PC-9 (cell line): ENCODE measurements at regions not wholly inside any gene's neighbourhood (a gene's known extent, or its start where the extent isn't known, plus 50 kb on each side); places are given as distances from the start of the nearest gene placed in this dataset.
"Not testable (repeated sequence)": the region's sequence is repeated elsewhere in the genome, so short reads cannot be mapped to it uniquely, and the experiment has no call there.

Experiments used
- BruUV-seq: library from RNA; stranded (reverse); fragments of 400-500 nt; replicated peaks from 2 replicates; lab custom pipeline; 2021; lab: Mats Ljungman, UMichigan
- CTCF ChIA-PET: fragments of 300-600 bp; sonication (Branson Sonifier 250); formaldehyde crosslinking; loops from one replicate; lab custom pipeline; 2022; ENCODE audit warnings: antibody characterized with exemption; lab: Charles Lee
- POLR2A ChIA-PET: fragments of 300-600 bp; sonication (Branson Sonifier 250); formaldehyde crosslinking; loops from one replicate; lab custom pipeline; 2022; ENCODE audit warnings: antibody characterized with exemption; ENCODE audit not compliant: unreplicated experiment; lab: Charles Lee
- DNase-seq, 2 experiments: peaks; one replicate each; pipeline versions ENCODE4 v3.0.0 to v3.0.0-alpha.2; 2015 to 2022; ENCODE audit warnings: mixed read lengths in 1 of 2
- H2AFZ ChIP-seq: fragments of 200-600 bp; sonication (generic); 2 replicates; pipeline ENCODE4 v1.8.1; 2017; ENCODE audit warnings: antibody characterized with exemption
- H3F3A ChIP-seq: fragments of 200-600 bp; sonication (generic); 2 replicates; pipeline ENCODE4 v1.8.1; 2017; ENCODE audit warnings: antibody characterized with exemption, mild to moderate bottlenecking, low read depth; ENCODE audit not compliant: insufficient read depth
- H3K27ac ChIP-seq: fragments of 200-600 bp; sonication (generic); 2 replicates; pipeline ENCODE4 v1.6.1; 2016; ENCODE audit warnings: mixed run types
- H3K27me3 ChIP-seq: fragments of 200-600 bp; sonication (generic); 2 replicates; pipeline ENCODE4 v1.6.1; 2016; ENCODE audit warnings: low read depth, mixed run types; ENCODE audit not compliant: insufficient read depth
- H3K36me3 ChIP-seq: fragments of 200-600 bp; sonication (generic); 2 replicates; pipeline ENCODE4 v1.6.1; 2016; ENCODE audit warnings: low read depth, mixed run types
- H3K4me1 ChIP-seq: fragments of 200-600 bp; sonication (generic); replicated peaks from 2 replicates; pipeline ENCODE4 v1.6.1; 2016; ENCODE audit warnings: mixed run types; ENCODE audit not compliant: insufficient read depth
- H3K4me2 ChIP-seq: fragments of 200-600 bp; sonication (generic); 2 replicates; pipeline ENCODE4 v1.6.1; 2017; ENCODE audit warnings: mixed run types
- H3K4me3 ChIP-seq: fragments of 200-600 bp; sonication (generic); 2 replicates; pipeline ENCODE4 v1.6.1; 2016; ENCODE audit warnings: mixed run types
- H3K79me2 ChIP-seq: fragments of 200-600 bp; sonication (generic); 2 replicates; pipeline ENCODE4 v1.6.1; 2017; ENCODE audit warnings: low read depth, mixed run types
- H3K9me2 ChIP-seq: fragments of 200-600 bp; sonication (generic); 2 replicates; pipeline ENCODE4 v1.8.1; 2017; ENCODE audit warnings: mild to moderate bottlenecking; ENCODE audit not compliant: insufficient read depth
- H3K9me3 ChIP-seq: fragments of 200-600 bp; sonication (generic); 2 replicates; pipeline ENCODE4 v1.8.1; 2016; ENCODE audit warnings: low read depth; ENCODE audit not compliant: insufficient read depth
- H4K20me1 ChIP-seq: fragments of 200-600 bp; sonication (generic); 2 replicates; pipeline ENCODE4 v1.8.1; 2017; ENCODE audit not compliant: insufficient read depth
- EZH2 ChIP-seq: fragments of 200-600 bp; sonication (generic); IDR thresholded peaks from 2 replicates; pipeline ENCODE4 v1.8.0; 2017; ENCODE audit warnings: antibody characterized with exemption, low read depth
- intact Hi-C: fragments of 100-400 bp; cut with micrococcal nuclease; formaldehyde crosslinking; loops from one replicate; pipeline ENCODE4 v1.10.0; 2022; ENCODE audit not compliant: unreplicated experiment
- TF ChIP-seq, protein P1 (sequence below): fragments of 200-600 bp; sonication (generic); conservative IDR thresholded peaks from 2 replicates; pipeline ENCODE4 v1.6.1; 2017; ENCODE audit warnings: mixed run types, antibody characterized with exemption, mild to moderate bottlenecking, moderate library complexity

DNA sequence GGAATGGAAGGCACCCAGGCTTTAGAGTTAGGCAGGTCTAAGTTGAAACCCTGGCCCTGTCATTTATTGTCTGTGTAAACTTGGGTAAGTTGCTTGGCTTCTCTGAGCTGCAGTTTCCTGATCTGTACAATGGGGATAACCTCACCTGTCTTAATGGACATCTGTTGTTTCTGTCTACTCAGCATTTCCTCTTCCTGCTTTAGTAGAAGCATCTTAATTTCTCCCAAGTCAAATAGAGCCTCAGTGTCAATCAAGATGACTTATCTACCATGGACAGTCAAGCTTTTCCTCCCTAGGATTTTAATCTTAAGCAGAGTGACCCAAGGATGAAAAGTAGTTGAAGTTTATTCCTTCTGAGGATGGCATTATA is 119.7 kb downstream of the FZD1 start:
- H2AFZ ChIP-seq: no peak overlapping the region
- H3K27me3 ChIP-seq: no peaks in the 10 kb centered on the region
- no peaks in the 10 kb centered on the region for H3K79me2 ChIP-seq
- H3K27ac ChIP-seq: no peak overlapping the region
- H3K9me3 ChIP-seq: no peaks in the 10 kb centered on the region
- no peak for DNase-seq
- no peak for TF ChIP-seq EZH2
- TF ChIP-seq, protein P1, sequence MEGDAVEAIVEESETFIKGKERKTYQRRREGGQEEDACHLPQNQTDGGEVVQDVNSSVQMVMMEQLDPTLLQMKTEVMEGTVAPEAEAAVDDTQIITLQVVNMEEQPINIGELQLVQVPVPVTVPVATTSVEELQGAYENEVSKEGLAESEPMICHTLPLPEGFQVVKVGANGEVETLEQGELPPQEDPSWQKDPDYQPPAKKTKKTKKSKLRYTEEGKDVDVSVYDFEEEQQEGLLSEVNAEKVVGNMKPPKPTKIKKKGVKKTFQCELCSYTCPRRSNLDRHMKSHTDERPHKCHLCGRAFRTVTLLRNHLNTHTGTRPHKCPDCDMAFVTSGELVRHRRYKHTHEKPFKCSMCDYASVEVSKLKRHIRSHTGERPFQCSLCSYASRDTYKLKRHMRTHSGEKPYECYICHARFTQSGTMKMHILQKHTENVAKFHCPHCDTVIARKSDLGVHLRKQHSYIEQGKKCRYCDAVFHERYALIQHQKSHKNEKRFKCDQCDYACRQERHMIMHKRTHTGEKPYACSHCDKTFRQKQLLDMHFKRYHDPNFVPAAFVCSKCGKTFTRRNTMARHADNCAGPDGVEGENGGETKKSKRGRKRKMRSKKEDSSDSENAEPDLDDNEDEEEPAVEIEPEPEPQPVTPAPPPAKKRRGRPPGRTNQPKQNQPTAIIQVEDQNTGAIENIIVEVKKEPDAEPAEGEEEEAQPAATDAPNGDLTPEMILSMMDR: no peak
- no peak overlapping the region for H3K4me3 ChIP-seq
- H3K4me1 ChIP-seq: no peaks in the 10 kb centered on the region
- CTCF ChIA-PET: no interaction called here
- H3K9me2 ChIP-seq: no peaks in the 10 kb centered on the region
- H3K4me2 ChIP-seq: no peak overlapping the region
- no TSS peak for BruUV-seq
- H3K36me3 ChIP-seq: no peaks in the 10 kb centered on the region
- H3F3A ChIP-seq: no peaks in the 10 kb centered on the region
- no peaks in the 10 kb centered on the region for H4K20me1 ChIP-seq
- intact Hi-C loops: no loop called here
- POLR2A ChIA-PET: no interaction called here

DNA sequence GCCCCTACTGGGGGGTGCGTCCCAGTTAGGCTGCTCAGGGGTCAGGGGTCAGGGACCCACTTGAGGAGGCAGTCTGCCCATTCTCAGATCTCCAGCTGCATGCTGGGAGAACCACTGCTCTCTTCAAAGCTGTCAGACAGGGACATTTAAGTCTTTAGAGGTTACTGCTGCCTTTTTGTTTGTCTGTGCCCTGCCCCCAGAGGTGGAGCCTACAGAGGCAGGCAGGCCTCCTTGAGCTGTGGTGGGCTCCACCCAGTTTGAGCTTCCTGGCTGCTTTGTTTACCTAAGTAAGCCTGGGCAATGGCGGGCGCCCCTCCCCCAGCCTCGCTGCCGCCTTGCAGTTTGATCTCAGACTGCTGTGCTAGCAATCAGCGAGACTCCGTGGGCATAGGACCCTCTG is 130.5 kb downstream of the FZD1 start:
- H3K9me3 ChIP-seq, H4K20me1 ChIP-seq, H3K36me3 ChIP-seq, DNase-seq, H3F3A ChIP-seq, H3K79me2 ChIP-seq, CTCF ChIA-PET, intact Hi-C loops, H3K27me3 ChIP-seq, H3K9me2 ChIP-seq, H3K4me1 ChIP-seq, H3K27ac ChIP-seq, BruUV-seq: not testable (repeated sequence)
- Histone ChIP-seq H2AFZ (peak overlapping the region; percentile 79), H3K4me2 (peak overlapping the region; percentile 74), H3K4me3 (peak overlapping the region; percentile 52; the same call in 1 of the 2 replicates)
- POLR2A ChIA-PET: interaction anchor here (0.7 kb wide), 2 partner anchors 102 to 257 kb away, joined by 4 to 6 read pairs; no protein-coding TSS in a partner anchor

DNA sequence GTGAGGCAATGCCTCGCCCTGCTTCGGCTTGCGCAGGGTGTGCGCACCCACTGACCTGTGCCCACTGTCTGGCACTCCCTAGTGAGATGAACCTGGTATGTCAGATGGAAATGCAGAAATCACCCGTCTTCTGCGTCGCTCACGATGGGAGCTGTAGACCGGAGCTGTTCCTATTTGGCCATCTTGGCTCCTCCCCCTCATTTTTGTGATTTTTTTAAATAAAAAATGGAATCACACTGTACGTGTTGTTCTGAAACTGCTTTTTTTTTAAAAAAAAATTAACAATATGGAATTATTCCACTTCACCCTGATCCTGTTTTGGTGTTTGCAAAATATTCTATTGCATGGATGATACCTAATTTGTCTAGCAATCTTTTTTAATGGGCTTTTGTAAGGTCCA is 131.1 kb downstream of the FZD1 start:
- H3K27ac ChIP-seq, intact Hi-C loops, DNase-seq, H3K4me1 ChIP-seq, H4K20me1 ChIP-seq, POLR2A ChIA-PET, H3K9me3 ChIP-seq, H3K27me3 ChIP-seq, CTCF ChIA-PET, H3K36me3 ChIP-seq, H3K9me2 ChIP-seq, H3K79me2 ChIP-seq, BruUV-seq, H3F3A ChIP-seq: not testable (repeated sequence)
- Histone ChIP-seq H3K4me2 (peak overlapping the region; percentile 74), H2AFZ (peak overlapping the region; percentile 79), H3K4me3 (peak overlapping the region; percentile 52; the same call in 1 of the 2 replicates)

DNA sequence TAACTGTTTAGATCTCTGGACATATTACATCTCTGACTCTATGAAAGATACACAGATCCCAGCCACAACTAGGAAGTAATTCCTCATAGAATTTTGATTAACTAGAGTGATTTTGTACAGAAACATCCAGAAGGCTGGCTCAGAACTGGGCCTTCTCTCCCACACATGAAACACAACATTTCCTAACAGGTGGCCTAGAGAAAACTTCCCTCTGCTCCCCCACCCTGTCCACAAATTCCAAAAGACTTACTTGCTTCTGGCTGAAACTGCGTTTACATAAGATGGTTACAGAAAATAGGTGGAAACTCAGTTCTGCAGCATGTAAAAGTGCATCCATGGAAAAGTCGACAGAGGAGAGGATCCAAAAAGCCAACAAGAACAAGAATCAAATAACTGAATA is 132.9 kb downstream of the FZD1 start:
- TF ChIP-seq, protein P1: no peak
- no peaks in the 10 kb centered on the region for H3K36me3 ChIP-seq
- no peak for DNase-seq
- no peak overlapping the region for H3K27ac ChIP-seq
- no TSS peak for BruUV-seq
- H3K4me3 ChIP-seq: no peak overlapping the region
- H3K79me2 ChIP-seq: no peaks in the 10 kb centered on the region
- H3K9me2 ChIP-seq: no peaks in the 10 kb centered on the region
- no peaks in the 10 kb centered on the region for H3K9me3 ChIP-seq
- H3K4me1 ChIP-seq: no peaks in the 10 kb centered on the region
- H3K27me3 ChIP-seq: no peaks in the 10 kb centered on the region
- no peak overlapping the region for H3K4me2 ChIP-seq
- no peaks in the 10 kb centered on the region for H3F3A ChIP-seq
- CTCF ChIA-PET: no interaction called here
- intact Hi-C loops: no loop called here
- no peaks in the 10 kb centered on the region for H4K20me1 ChIP-seq
- POLR2A ChIA-PET: no interaction called here
- no peak overlapping the region for H2AFZ ChIP-seq
